ENCODE measurements at regions not wholly inside any gene's neighbourhood (a gene's known extent, or its start where the extent isn't known, plus 50 kb on each side); places are given as distances from the start of the nearest gene placed in this dataset.

- Histone ChIP-seq H3K36me3 (no peaks in the 10 kb centered on the region), H3K9me3 (no peaks in the 10 kb centered on the region), H3K27ac (no peak overlapping the region), H3K4me1 (no peaks in the 10 kb centered on the region), H3K27me3 (no peaks in the 10 kb centered on the region), H3K4me3 (no peak overlapping the region)
- no peak for TF ChIP-seq POLR2AphosphoS5 (IDR thresholded peaks at IDR 0.05)
- TF ChIP-seq CTCF (IDR thresholded peaks at IDR 0.05) = no peak
- no peak for TF ChIP-seq POLR2A (IDR thresholded peaks at IDR 0.05)
- no peak for TF ChIP-seq EP300 (IDR thresholded peaks at IDR 0.05)
- WGBS, 2 donors (ENCODE audit: low coverage in 1 of 2) = 72 to 90% methylated on average over 5 to 6 of the region's 7 CpGs
- ATAC-seq = no peak
These were observed 430.6 kb upstream of the NRG3 start for GRCh38 chr10:81444242-81444929.

- 67% methylated on average over 1 of the region's 1 CpG; no CpG with 5 or more reads in 1 of the 2 donors for WGBS, 2 donors (ENCODE audit: low coverage in 1 of 2)
- Histone ChIP-seq H3K27me3 (no peaks in the 10 kb centered on the region), H3K4me3 (no peak overlapping the region), H3K36me3 (no peaks in the 10 kb centered on the region), H3K9me3 (peaks cover 0 to 3% (median 0%) of the 10 kb centered on the region in 3 donors), H3K4me1 (no peaks in the 10 kb centered on the region), H3K27ac (no peak overlapping the region)
- ATAC-seq = no peak
- TF ChIP-seq POLR2AphosphoS5 (IDR thresholded peaks at IDR 0.05) = no peak
- TF ChIP-seq CTCF (IDR thresholded peaks at IDR 0.05) = no peak
- no peak for TF ChIP-seq POLR2A (IDR thresholded peaks at IDR 0.05)
- TF ChIP-seq EP300 (IDR thresholded peaks at IDR 0.05) = no peak
These were observed 424.3 kb upstream of the NRG3 start for GRCh38 chr10:81450651-81451050.

- Histone ChIP-seq H3K9me3 (peaks cover 0 to 6% (median 0%) of the 10 kb centered on the region in 3 donors), H3K27ac (no peak overlapping the region), H3K36me3 (no peaks in the 10 kb centered on the region), H3K27me3 (no peaks in the 10 kb centered on the region), H3K4me1 (no peaks in the 10 kb centered on the region), H3K4me3 (no peak overlapping the region)
- no peak for TF ChIP-seq EP300 (IDR thresholded peaks at IDR 0.05)
- no peak for TF ChIP-seq CTCF (IDR thresholded peaks at IDR 0.05)
- no peak for TF ChIP-seq POLR2A (IDR thresholded peaks at IDR 0.05)
- no peak for TF ChIP-seq POLR2AphosphoS5 (IDR thresholded peaks at IDR 0.05)
- no peak for ATAC-seq
- WGBS, 2 donors (ENCODE audit: low coverage in 1 of 2) = 50% methylated on average over 2 of the region's 11 CpGs; no CpG with 5 or more reads in 1 of the 2 donors
These were observed 402.0 kb upstream of the NRG3 start for GRCh38 chr10:81472927-81473470.

GRCh38 chr10:81473755-81474154 is 401.2 kb upstream of the NRG3 start:
- 100% methylated on average over 1 of the region's 4 CpGs; no CpG with 5 or more reads in 1 of the 2 donors for WGBS, 2 donors (ENCODE audit: low coverage in 1 of 2)
- Histone ChIP-seq H3K27me3 (no peaks in the 10 kb centered on the region), H3K4me3 (no peak overlapping the region), H3K9me3 (no peaks in the 10 kb centered on the region), H3K4me1 (no peaks in the 10 kb centered on the region), H3K27ac (no peak overlapping the region), H3K36me3 (no peaks in the 10 kb centered on the region)
- ATAC-seq = no peak
- TF ChIP-seq EP300 (IDR thresholded peaks at IDR 0.05) = no peak

- TF ChIP-seq POLR2A (IDR thresholded peaks at IDR 0.05) = no peak
- TF ChIP-seq CTCF (IDR thresholded peaks at IDR 0.05) = no peak
- TF ChIP-seq EP300 (IDR thresholded peaks at IDR 0.05) = no peak
- no peak for TF ChIP-seq POLR2AphosphoS5 (IDR thresholded peaks at IDR 0.05)
- Histone ChIP-seq H3K4me3 (no peak overlapping the region), H3K36me3 (no peaks in the 10 kb centered on the region), H3K4me1 (no peaks in the 10 kb centered on the region), H3K9me3 (no peaks in the 10 kb centered on the region), H3K27me3 (no peaks in the 10 kb centered on the region), H3K27ac (no peak overlapping the region)
- no peak for ATAC-seq
- 85% methylated on average over 3 of the region's 3 CpGs for WGBS, 2 donors (ENCODE audit: low coverage in 1 of 2)
These were observed 395.7 kb upstream of the NRG3 start for GRCh38 chr10:81479316-81479715.
